ENCODE measurements at regions not wholly inside any gene's neighbourhood (a gene's known extent, or its start where the extent isn't known, plus 50 kb on each side); places are given as distances from the start of the nearest gene placed in this dataset.

DNA sequence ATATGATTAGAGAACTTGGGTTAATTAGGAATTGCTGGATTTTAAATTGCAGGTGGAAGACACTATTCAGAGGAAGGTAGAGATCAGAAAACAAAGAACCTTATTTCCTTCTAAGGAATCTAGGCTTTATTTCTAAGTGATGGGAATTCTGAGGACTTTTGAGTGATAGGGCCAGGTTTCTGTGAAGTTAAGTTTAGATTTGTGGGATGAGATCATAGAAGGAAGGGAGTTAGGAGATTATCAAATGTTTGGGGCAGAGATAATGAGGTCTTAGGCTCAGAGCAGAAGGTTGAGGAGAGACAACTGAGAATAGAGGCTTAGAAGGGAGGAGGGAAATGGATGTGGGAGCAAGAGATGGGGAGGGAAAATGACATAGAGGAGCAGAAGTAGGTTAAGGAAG is 109.7 kb upstream of the MMS22L start (continued):
- no peak for TF ChIP-seq EZH2phosphoT487 (IDR thresholded peaks at IDR 0.05; ENCODE audit: borderline replicate concordance, low read depth)
- TF ChIP-seq USF1 (IDR thresholded peaks at IDR 0.05; ENCODE audit: borderline replicate concordance, low read depth): no peak
- TF ChIP-seq TAF1 (IDR thresholded peaks at IDR 0.05; ENCODE audit: borderline replicate concordance, low read depth, low read length): no peak
- no peak for TF ChIP-seq ELF1 (IDR thresholded peaks at IDR 0.05)
- no peak for TF ChIP-seq YY1 (IDR thresholded peaks at IDR 0.05; ENCODE audit: low read depth)
- no peak for TF ChIP-seq RAD21 (IDR thresholded peaks at IDR 0.05; ENCODE audit: low read length)
- TF ChIP-seq, protein P1, sequence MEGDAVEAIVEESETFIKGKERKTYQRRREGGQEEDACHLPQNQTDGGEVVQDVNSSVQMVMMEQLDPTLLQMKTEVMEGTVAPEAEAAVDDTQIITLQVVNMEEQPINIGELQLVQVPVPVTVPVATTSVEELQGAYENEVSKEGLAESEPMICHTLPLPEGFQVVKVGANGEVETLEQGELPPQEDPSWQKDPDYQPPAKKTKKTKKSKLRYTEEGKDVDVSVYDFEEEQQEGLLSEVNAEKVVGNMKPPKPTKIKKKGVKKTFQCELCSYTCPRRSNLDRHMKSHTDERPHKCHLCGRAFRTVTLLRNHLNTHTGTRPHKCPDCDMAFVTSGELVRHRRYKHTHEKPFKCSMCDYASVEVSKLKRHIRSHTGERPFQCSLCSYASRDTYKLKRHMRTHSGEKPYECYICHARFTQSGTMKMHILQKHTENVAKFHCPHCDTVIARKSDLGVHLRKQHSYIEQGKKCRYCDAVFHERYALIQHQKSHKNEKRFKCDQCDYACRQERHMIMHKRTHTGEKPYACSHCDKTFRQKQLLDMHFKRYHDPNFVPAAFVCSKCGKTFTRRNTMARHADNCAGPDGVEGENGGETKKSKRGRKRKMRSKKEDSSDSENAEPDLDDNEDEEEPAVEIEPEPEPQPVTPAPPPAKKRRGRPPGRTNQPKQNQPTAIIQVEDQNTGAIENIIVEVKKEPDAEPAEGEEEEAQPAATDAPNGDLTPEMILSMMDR (IDR thresholded peaks at IDR 0.05): no peak

GRCh38 chr6:97394160-97394748 is 111.2 kb upstream of the MMS22L start:
- no peaks in the 10 kb centered on the region; a peak in 1 of 4 replicates for H3K4me1 ChIP-seq (ENCODE audit: control insufficient read depth in 1 of 2, insufficient read depth in 2 of 2, low read depth in 1 of 2, low read length in 1 of 2)
- no peak overlapping the region for H2AFZ ChIP-seq (ENCODE audit: low read depth)
- H3K9me2 ChIP-seq: no peaks in the 10 kb centered on the region
- WGBS (ENCODE audit: low lambda C conversion rate): 0% methylated on average over 1 of the region's 1 CpG
- H3K9me3 ChIP-seq: no peaks in the 10 kb centered on the region
- TF ChIP-seq RAD21 (IDR thresholded peaks at IDR 0.05; ENCODE audit: low read length): peak; percentile 97
- TF ChIP-seq EP300 (IDR thresholded peaks at IDR 0.05; ENCODE audit: borderline replicate concordance in 1 of 2, low read depth in 1 of 2, low read length in 1 of 2): no peak
- TF ChIP-seq, protein P2, sequence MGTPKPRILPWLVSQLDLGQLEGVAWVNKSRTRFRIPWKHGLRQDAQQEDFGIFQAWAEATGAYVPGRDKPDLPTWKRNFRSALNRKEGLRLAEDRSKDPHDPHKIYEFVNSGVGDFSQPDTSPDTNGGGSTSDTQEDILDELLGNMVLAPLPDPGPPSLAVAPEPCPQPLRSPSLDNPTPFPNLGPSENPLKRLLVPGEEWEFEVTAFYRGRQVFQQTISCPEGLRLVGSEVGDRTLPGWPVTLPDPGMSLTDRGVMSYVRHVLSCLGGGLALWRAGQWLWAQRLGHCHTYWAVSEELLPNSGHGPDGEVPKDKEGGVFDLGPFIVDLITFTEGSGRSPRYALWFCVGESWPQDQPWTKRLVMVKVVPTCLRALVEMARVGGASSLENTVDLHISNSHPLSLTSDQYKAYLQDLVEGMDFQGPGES (IDR thresholded peaks at IDR 0.05; ENCODE audit: low read depth, low read length): no peak
- TF ChIP-seq, protein P1 (IDR thresholded peaks at IDR 0.05): peak; percentile 96
- TF ChIP-seq RCOR1 (IDR thresholded peaks at IDR 0.05; ENCODE audit: low read length): peak; percentile 44; the same call in 1 of the 2 replicates
- TF ChIP-seq SMC3 (IDR thresholded peaks at IDR 0.05; ENCODE audit: low read depth, low read length): peak; percentile 94
- TF ChIP-seq CHD2 (IDR thresholded peaks at IDR 0.05; ENCODE audit: low read length, partially characterized antibody): peak; percentile 50
- peak; percentile 49 for TF ChIP-seq PBX3 (IDR thresholded peaks at IDR 0.05)
- CTCF ChIA-PET: interaction anchor here (0.7 to 4.5 kb wide), 13 partner anchors 11 to 329 kb away, joined by 3 to 45 read pairs (median 3); no protein-coding TSS in a partner anchor
- no peak overlapping the region for H3K27ac ChIP-seq (ENCODE audit: low read depth in 2 of 2, low read length in 1 of 2)
- peak overlapping the region in 1 of 2 experiments; percentile 41; a peak in 1 of 4 replicates for H3K4me3 ChIP-seq (ENCODE audit: low read depth in 2 of 2, low read length in 1 of 2)
- no peaks in the 10 kb centered on the region for H3K27me3 ChIP-seq (ENCODE audit: insufficient read depth)
- no peaks in the 10 kb centered on the region for H3K36me3 ChIP-seq (replicated peaks in 1 of 2; ENCODE audit: control insufficient read depth in 1 of 2, insufficient read depth in 2 of 2, low read length in 1 of 2)
- H4K20me1 ChIP-seq (ENCODE audit: insufficient read depth): no peaks in the 10 kb centered on the region
- DNase-seq: peak; percentile 52
- H3K9ac ChIP-seq: no peak overlapping the region
- H3F3A ChIP-seq (replicated peaks; ENCODE audit: insufficient read depth): no peaks in the 10 kb centered on the region
- POLR2A ChIA-PET: no interaction called here
- H3K4me2 ChIP-seq: no peak overlapping the region
- no peaks in the 10 kb centered on the region for H3K79me2 ChIP-seq (ENCODE audit: insufficient read depth)
